ENCODE measurements at regions not wholly inside any gene's neighbourhood (a gene's known extent, or its start where the extent isn't known, plus 50 kb on each side); places are given as distances from the start of the nearest gene placed in this dataset.
A peak's percentile ranks its signal among the peaks of the same experiment; 100 is the strongest.

- CTCF ChIA-PET = interaction anchor here (1.3 kb wide), 1 partner anchor 11 kb away, joined by 5 read pairs; no protein-coding TSS in a partner anchor
Measured at GRCh38 chr16:86757704-86758040, 179.3 kb downstream of the FOXL1 start.

GRCh38 chr16:86758932-86759331 lies 180.6 kb downstream of the FOXL1 start:
- CTCF ChIA-PET = interaction anchor here (0.8 to 4.4 kb wide), 11 partner anchors 8 to 303 kb away, joined by 3 to 40 read pairs (median 4); no protein-coding TSS in a partner anchor
- POLR2A ChIA-PET = no interaction called here
- no peak for TF ChIP-seq CTCF (IDR thresholded peaks at IDR 0.05; ENCODE audit: insufficient read depth, low read length, missing control alignments)
- no peak overlapping the region for H3K4me3 ChIP-seq (ENCODE audit: low read depth, low read length)
- DNase-seq (ENCODE audit: low read depth, low spot score) = no peak

More at GRCh38 chr16:86757704-86758040, 179.3 kb downstream of the FOXL1 start:
- POLR2A ChIA-PET = no interaction called here
- no peak for TF ChIP-seq CTCF (IDR thresholded peaks at IDR 0.05; ENCODE audit: insufficient read depth, low read length, missing control alignments)
- H3K4me3 ChIP-seq (ENCODE audit: low read depth, low read length) = no peak overlapping the region
- DNase-seq (ENCODE audit: low read depth, low spot score) = no peak

GRCh38 chr16:86761111-86762031 lies 183.0 kb downstream of the FOXL1 start:
- peak overlapping the region; percentile 47 for H3K4me3 ChIP-seq (ENCODE audit: low read depth, low read length)
- CTCF ChIA-PET = interaction anchor here (0.7 to 4.4 kb wide), 32 partner anchors 11 to 441 kb away, joined by 3 to 40 read pairs (median 3); no protein-coding TSS in a partner anchor
- POLR2A ChIA-PET = interaction anchor here (1.2 kb wide), 1 partner anchor 175 kb away, joined by 4 read pairs; no protein-coding TSS in a partner anchor

GRCh38 chr16:86762095-86762494 lies 183.7 kb downstream of the FOXL1 start:
- CTCF ChIA-PET = interaction anchor here (0.7 to 4.4 kb wide), 11 partner anchors 10 to 301 kb away, joined by 3 to 40 read pairs (median 4); no protein-coding TSS in a partner anchor

More at GRCh38 chr16:86761111-86762031, 183.0 kb downstream of the FOXL1 start:
- no peak for DNase-seq (ENCODE audit: low read depth, low spot score)
- peak; percentile 89 for TF ChIP-seq CTCF (IDR thresholded peaks at IDR 0.05; ENCODE audit: insufficient read depth, low read length, missing control alignments)

GRCh38 chr16:86763819-86764218 lies 185.5 kb downstream of the FOXL1 start:
- CTCF ChIA-PET = interaction anchor here (0.9 to 1.7 kb wide), 8 partner anchors 9 to 299 kb away, joined by 3 to 6 read pairs (median 4); no protein-coding TSS in a partner anchor
- no peak for DNase-seq (ENCODE audit: low read depth, low spot score)
- TF ChIP-seq CTCF (IDR thresholded peaks at IDR 0.05; ENCODE audit: insufficient read depth, low read length, missing control alignments) = no peak
- POLR2A ChIA-PET = interaction anchor here (1.4 kb wide), 1 partner anchor 188 kb away, joined by 3 read pairs; no protein-coding TSS in a partner anchor
- no peak overlapping the region for H3K4me3 ChIP-seq (ENCODE audit: low read depth, low read length)

More at GRCh38 chr16:86762095-86762494, 183.7 kb downstream of the FOXL1 start:
- no peak for DNase-seq (ENCODE audit: low read depth, low spot score)
- peak overlapping the region; percentile 47; the same call in 1 of the 2 replicates for H3K4me3 ChIP-seq (ENCODE audit: low read depth, low read length)
- POLR2A ChIA-PET = no interaction called here
- no peak for TF ChIP-seq CTCF (IDR thresholded peaks at IDR 0.05; ENCODE audit: insufficient read depth, low read length, missing control alignments)

GRCh38 chr16:86764551-86764950 lies 186.2 kb downstream of the FOXL1 start:
- CTCF ChIA-PET = interaction anchor here (1.1 to 1.7 kb wide), 3 partner anchors 16 to 298 kb away, joined by 3 to 6 read pairs (median 5); no protein-coding TSS in a partner anchor
- POLR2A ChIA-PET = interaction anchor here (1.4 kb wide), 1 partner anchor 188 kb away, joined by 3 read pairs; no protein-coding TSS in a partner anchor
- TF ChIP-seq CTCF (IDR thresholded peaks at IDR 0.05; ENCODE audit: insufficient read depth, low read length, missing control alignments) = no peak
- DNase-seq (ENCODE audit: low read depth, low spot score) = no peak
- no peak overlapping the region for H3K4me3 ChIP-seq (ENCODE audit: low read depth, low read length)
